ENCODE measurements at regions not wholly inside any gene's neighbourhood (a gene's known extent, or its start where the extent isn't known, plus 50 kb on each side); places are given as distances from the start of the nearest gene placed in this dataset.

DNA sequence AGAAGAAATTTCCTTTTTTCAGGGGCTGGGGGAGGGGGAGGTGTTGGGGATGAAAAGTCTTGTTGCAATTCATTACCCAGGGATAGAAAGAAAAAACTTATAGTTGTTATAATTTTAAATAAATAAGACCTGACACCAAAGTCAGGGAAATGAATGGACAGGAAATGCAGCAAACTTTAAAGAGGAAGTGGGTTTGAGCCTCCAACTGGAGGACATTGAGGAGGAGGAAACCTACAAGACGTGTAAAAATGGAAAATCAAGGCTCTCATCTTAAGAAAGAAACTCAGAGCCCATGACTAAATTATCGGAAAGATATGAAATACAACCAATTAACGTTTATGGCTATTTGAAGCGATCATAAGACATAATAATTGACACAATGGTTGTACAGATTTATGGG, 54.4 kb downstream of the NIBAN1 start:
- no peaks in the 10 kb centered on the region for H3K9me3 ChIP-seq (replicated peaks; ENCODE audit: low read length)

DNA sequence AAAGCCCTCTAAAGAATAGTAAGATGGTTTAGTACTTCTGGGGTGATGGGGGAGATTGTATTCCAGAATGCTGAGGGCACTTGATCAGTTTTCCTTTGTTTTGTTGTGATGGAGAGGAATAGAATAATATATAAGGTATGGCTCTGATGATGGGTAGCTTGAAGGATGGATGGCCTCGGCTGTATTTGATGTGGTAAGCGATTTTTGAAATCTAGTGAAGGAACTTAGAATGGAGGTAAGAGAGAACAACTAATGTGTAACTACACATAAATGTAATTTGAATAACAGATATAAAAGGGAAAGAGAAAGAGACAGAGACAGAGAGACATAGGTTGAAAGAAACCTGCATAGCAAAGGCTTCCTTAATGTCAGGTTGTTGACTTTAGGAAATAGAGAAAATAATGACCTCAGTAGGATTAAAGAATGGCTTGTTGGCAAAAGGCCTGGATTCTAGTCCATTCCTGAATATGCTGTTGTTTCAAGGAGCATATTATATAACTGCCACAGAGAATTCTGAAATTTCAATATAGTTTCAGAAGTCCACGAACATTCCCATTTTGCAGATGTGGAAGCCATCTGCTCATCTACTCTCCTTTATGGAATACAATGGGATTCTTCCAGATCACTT, 58.7 kb downstream of the NIBAN1 start:
- no peaks in the 10 kb centered on the region for H3K9me3 ChIP-seq (replicated peaks; ENCODE audit: low read length)
- peaks cover 3% of the 10 kb centered on the region for H3K4me1 ChIP-seq (ENCODE audit: control insufficient read depth, insufficient read depth, low read length)
- H3K9ac ChIP-seq (ENCODE audit: low read depth, low read length), result no peak overlapping the region
- H3K4me2 ChIP-seq (ENCODE audit: low read length), result no peak overlapping the region
- no peaks in the 10 kb centered on the region for H3K36me3 ChIP-seq (ENCODE audit: insufficient read depth, low read length)
- peaks cover 3% of the 10 kb centered on the region for H3K27me3 ChIP-seq (ENCODE audit: control insufficient read depth, insufficient read depth, low read length)
- no peak overlapping the region for H3K4me3 ChIP-seq (ENCODE audit: low read length)

More for the DNA sequence above, 54.4 kb downstream of the NIBAN1 start:
- H3K4me3 ChIP-seq (ENCODE audit: low read length), result no peak overlapping the region
- no peak overlapping the region for H3K4me2 ChIP-seq (ENCODE audit: low read length)
- no peaks in the 10 kb centered on the region for H3K4me1 ChIP-seq (ENCODE audit: control insufficient read depth, insufficient read depth, low read length)
- no peaks in the 10 kb centered on the region for H3K36me3 ChIP-seq (ENCODE audit: insufficient read depth, low read length)
- peaks cover 3% of the 10 kb centered on the region for H3K27me3 ChIP-seq (ENCODE audit: control insufficient read depth, insufficient read depth, low read length)
- no peak overlapping the region for H3K9ac ChIP-seq (ENCODE audit: low read depth, low read length)

GRCh38 chr1:184914149-184914548, 60.2 kb downstream of the NIBAN1 start:
- Histone ChIP-seq H3K4me2 (ENCODE audit: low read length) (no peak overlapping the region), H3K9me3 (replicated peaks; ENCODE audit: low read length) (no peaks in the 10 kb centered on the region), H3K4me3 (ENCODE audit: low read length) (no peak overlapping the region), H3K27me3 (ENCODE audit: control insufficient read depth, insufficient read depth, low read length) (peaks cover 3% of the 10 kb centered on the region), H3K4me1 (ENCODE audit: control insufficient read depth, insufficient read depth, low read length) (peaks cover 5% of the 10 kb centered on the region), H3K36me3 (ENCODE audit: insufficient read depth, low read length) (no peaks in the 10 kb centered on the region), H3K9ac (ENCODE audit: low read depth, low read length) (no peak overlapping the region)

- H3K36me3 ChIP-seq (ENCODE audit: insufficient read depth, low read length), result no peaks in the 10 kb centered on the region
- no peaks in the 10 kb centered on the region for H3K9me3 ChIP-seq (replicated peaks; ENCODE audit: low read length)
- H3K4me3 ChIP-seq (ENCODE audit: low read length), result no peak overlapping the region
- H3K9ac ChIP-seq (ENCODE audit: low read depth, low read length), result no peak overlapping the region
- H3K4me1 ChIP-seq (ENCODE audit: control insufficient read depth, insufficient read depth, low read length), result peaks cover 5% of the 10 kb centered on the region
- no peaks in the 10 kb centered on the region for H3K27me3 ChIP-seq (ENCODE audit: control insufficient read depth, insufficient read depth, low read length)
- no peak overlapping the region for H3K4me2 ChIP-seq (ENCODE audit: low read length)
Measured at GRCh38 chr1:184912392-184912791, 61.9 kb downstream of the NIBAN1 start.

DNA sequence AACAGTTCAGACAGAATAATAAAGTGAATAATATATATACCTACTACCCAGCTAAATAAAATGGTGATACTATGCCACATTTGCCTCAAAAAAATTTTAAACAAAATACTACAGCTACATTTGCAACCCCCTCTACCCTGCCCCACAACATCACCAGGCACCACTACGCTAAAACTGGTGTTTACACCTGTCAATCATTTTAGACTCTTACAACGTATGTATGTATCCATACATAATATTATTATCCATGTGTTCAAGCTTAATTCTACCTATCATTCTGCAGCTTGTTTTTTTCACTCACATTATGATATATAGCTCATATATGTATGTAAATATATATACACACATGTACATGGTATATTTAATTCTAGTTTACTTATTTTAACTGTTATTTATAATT, 62.5 kb downstream of the NIBAN1 start:
- Histone ChIP-seq H3K4me3 (ENCODE audit: low read length) (no peak overlapping the region), H3K4me1 (ENCODE audit: control insufficient read depth, insufficient read depth, low read length) (peaks cover 5% of the 10 kb centered on the region), H3K9me3 (replicated peaks; ENCODE audit: low read length) (no peaks in the 10 kb centered on the region), H3K27me3 (ENCODE audit: control insufficient read depth, insufficient read depth, low read length) (no peaks in the 10 kb centered on the region), H3K36me3 (ENCODE audit: insufficient read depth, low read length) (no peaks in the 10 kb centered on the region), H3K4me2 (ENCODE audit: low read length) (no peak overlapping the region), H3K9ac (ENCODE audit: low read depth, low read length) (no peak overlapping the region)

- Histone ChIP-seq H3K4me3 (ENCODE audit: low read length) (no peak overlapping the region), H3K27me3 (ENCODE audit: control insufficient read depth, insufficient read depth, low read length) (no peaks in the 10 kb centered on the region), H3K4me2 (ENCODE audit: low read length) (no peak overlapping the region), H3K9ac (ENCODE audit: low read depth, low read length) (no peak overlapping the region), H3K36me3 (ENCODE audit: insufficient read depth, low read length) (no peaks in the 10 kb centered on the region), H3K4me1 (ENCODE audit: control insufficient read depth, insufficient read depth, low read length) (peaks cover 5% of the 10 kb centered on the region), H3K9me3 (replicated peaks; ENCODE audit: low read length) (no peaks in the 10 kb centered on the region)
Measured at GRCh38 chr1:184911103-184911745, 63.1 kb downstream of the NIBAN1 start.

GRCh38 chr1:184910691-184911091, 63.6 kb downstream of the NIBAN1 start:
- Histone ChIP-seq H3K9me3 (replicated peaks; ENCODE audit: low read length) (no peaks in the 10 kb centered on the region), H3K4me1 (ENCODE audit: control insufficient read depth, insufficient read depth, low read length) (peaks cover 5% of the 10 kb centered on the region), H3K27me3 (ENCODE audit: control insufficient read depth, insufficient read depth, low read length) (no peaks in the 10 kb centered on the region), H3K4me2 (ENCODE audit: low read length) (no peak overlapping the region), H3K36me3 (ENCODE audit: insufficient read depth, low read length) (no peaks in the 10 kb centered on the region), H3K9ac (ENCODE audit: low read depth, low read length) (no peak overlapping the region), H3K4me3 (ENCODE audit: low read length) (no peak overlapping the region)

GRCh38 chr1:184910005-184910404, 64.3 kb downstream of the NIBAN1 start:
- no peaks in the 10 kb centered on the region for H3K36me3 ChIP-seq (ENCODE audit: insufficient read depth, low read length)
- no peaks in the 10 kb centered on the region for H3K9me3 ChIP-seq (replicated peaks; ENCODE audit: low read length)
- H3K4me3 ChIP-seq (ENCODE audit: low read length), result no peak overlapping the region
- no peak overlapping the region for H3K9ac ChIP-seq (ENCODE audit: low read depth, low read length)
- peaks cover 5% of the 10 kb centered on the region for H3K4me1 ChIP-seq (ENCODE audit: control insufficient read depth, insufficient read depth, low read length)
- no peaks in the 10 kb centered on the region for H3K27me3 ChIP-seq (ENCODE audit: control insufficient read depth, insufficient read depth, low read length)
- H3K4me2 ChIP-seq (ENCODE audit: low read length), result no peak overlapping the region

- H3K4me3 ChIP-seq (ENCODE audit: low read length), result no peak overlapping the region
- H3K4me1 ChIP-seq (ENCODE audit: control insufficient read depth, insufficient read depth, low read length), result peaks cover 5% of the 10 kb centered on the region
- no peak overlapping the region for H3K9ac ChIP-seq (ENCODE audit: low read depth, low read length)
Measured at GRCh38 chr1:184909019-184909418, 65.3 kb downstream of the NIBAN1 start.

DNA sequence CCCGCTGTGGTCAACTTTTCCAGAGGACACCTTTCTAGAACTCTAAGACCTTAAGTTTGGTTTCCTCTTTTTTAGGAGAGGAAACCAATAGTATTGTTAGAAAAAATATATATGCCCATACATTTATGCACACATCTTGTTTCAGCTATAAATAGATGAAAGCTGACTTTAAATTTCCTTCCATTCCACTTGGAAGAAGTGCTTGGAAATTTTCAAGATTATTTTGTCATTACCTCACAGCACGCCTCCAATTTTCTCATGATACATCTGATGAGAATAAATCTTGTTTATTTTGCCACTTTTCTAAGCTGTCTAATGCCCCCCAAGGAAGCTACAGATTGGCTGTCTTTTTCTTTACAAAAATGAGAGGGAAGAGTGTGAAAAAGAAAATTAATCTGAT, 65.8 kb downstream of the NIBAN1 start:
- Histone ChIP-seq H3K27me3 (ENCODE audit: control insufficient read depth, insufficient read depth, low read length) (no peaks in the 10 kb centered on the region), H3K36me3 (ENCODE audit: insufficient read depth, low read length) (no peaks in the 10 kb centered on the region), H3K4me1 (ENCODE audit: control insufficient read depth, insufficient read depth, low read length) (peaks cover 5% of the 10 kb centered on the region), H3K9ac (ENCODE audit: low read depth, low read length) (no peak overlapping the region), H3K4me2 (ENCODE audit: low read length) (no peak overlapping the region), H3K9me3 (replicated peaks; ENCODE audit: low read length) (no peaks in the 10 kb centered on the region), H3K4me3 (ENCODE audit: low read length) (no peak overlapping the region)

More at GRCh38 chr1:184909019-184909418, 65.3 kb downstream of the NIBAN1 start:
- H3K27me3 ChIP-seq (ENCODE audit: control insufficient read depth, insufficient read depth, low read length), result no peaks in the 10 kb centered on the region
- H3K4me2 ChIP-seq (ENCODE audit: low read length), result no peak overlapping the region
- no peaks in the 10 kb centered on the region for H3K36me3 ChIP-seq (ENCODE audit: insufficient read depth, low read length)
- no peaks in the 10 kb centered on the region for H3K9me3 ChIP-seq (replicated peaks; ENCODE audit: low read length)

- Histone ChIP-seq H3K9ac (ENCODE audit: low read depth, low read length) (no peak overlapping the region), H3K36me3 (ENCODE audit: insufficient read depth, low read length) (no peaks in the 10 kb centered on the region), H3K4me1 (ENCODE audit: control insufficient read depth, insufficient read depth, low read length) (peaks cover 5% of the 10 kb centered on the region), H3K9me3 (replicated peaks; ENCODE audit: low read length) (no peaks in the 10 kb centered on the region), H3K4me2 (ENCODE audit: low read length) (no peak overlapping the region), H3K27me3 (ENCODE audit: control insufficient read depth, insufficient read depth, low read length) (peaks cover 1% of the 10 kb centered on the region), H3K4me3 (ENCODE audit: low read length) (no peak overlapping the region)
Measured at GRCh38 chr1:184907500-184907899, 66.8 kb downstream of the NIBAN1 start.

DNA sequence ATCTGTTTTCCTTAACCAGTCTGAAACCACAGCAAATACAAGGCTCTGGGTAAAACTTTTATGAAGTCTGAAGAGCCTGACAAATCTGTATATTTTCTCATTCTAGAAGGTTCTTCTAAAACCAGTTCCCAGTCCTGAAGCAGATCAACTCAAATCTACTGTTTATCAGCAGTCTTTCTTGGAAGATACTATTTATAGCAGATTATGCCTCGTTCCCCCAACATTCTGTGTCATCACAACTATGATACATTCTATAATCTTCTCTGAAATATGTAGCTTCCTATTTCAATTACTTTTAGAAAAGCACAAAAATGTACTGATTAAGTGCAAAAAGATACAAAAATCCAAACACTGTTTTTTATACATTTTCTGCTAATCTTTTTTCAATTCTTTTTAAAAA, 67.5 kb downstream of the NIBAN1 start:
- Histone ChIP-seq H3K4me1 (ENCODE audit: control insufficient read depth, insufficient read depth, low read length) (peaks cover 5% of the 10 kb centered on the region), H3K9ac (ENCODE audit: low read depth, low read length) (no peak overlapping the region), H3K4me3 (ENCODE audit: low read length) (no peak overlapping the region), H3K9me3 (replicated peaks; ENCODE audit: low read length) (no peaks in the 10 kb centered on the region), H3K4me2 (ENCODE audit: low read length) (no peak overlapping the region), H3K36me3 (ENCODE audit: insufficient read depth, low read length) (no peaks in the 10 kb centered on the region), H3K27me3 (ENCODE audit: control insufficient read depth, insufficient read depth, low read length) (peaks cover 8% of the 10 kb centered on the region)
